Osteocyte (in vitro differentiated cells): ENCODE measurements at regions not wholly inside any gene's neighbourhood (a gene's known extent, or its start where the extent isn't known, plus 50 kb on each side); places are given as distances from the start of the nearest gene placed in this dataset.

Experiments
- DNase-seq: peaks from one replicate; pipeline ENCODE4 v3.0.0; 2021; ENCODE audit warnings: mixed read lengths; ENCODE audit not compliant: unreplicated experiment; ENCODE audit errors: extremely low spot score
- H3K27ac Mint-ChIP-seq: one replicate; pipeline ENCODE4 v1.8.0; 2021; ENCODE audit warnings: mild to moderate bottlenecking, mixed read lengths; ENCODE audit not compliant: unreplicated experiment
- H3K27me3 Mint-ChIP-seq: one replicate; pipeline ENCODE4 v1.8.0; 2021; ENCODE audit warnings: mixed read lengths; ENCODE audit not compliant: unreplicated experiment
- H3K36me3 Mint-ChIP-seq: one replicate; pipeline ENCODE4 v1.8.0; 2021; ENCODE audit warnings: mixed read lengths; ENCODE audit not compliant: unreplicated experiment
- H3K4me1 Mint-ChIP-seq: one replicate; pipeline ENCODE4 v1.8.0; 2021; ENCODE audit warnings: mixed read lengths; ENCODE audit not compliant: unreplicated experiment
- H3K4me3 Mint-ChIP-seq: one replicate; pipeline ENCODE4 v1.8.0; 2021; ENCODE audit warnings: mild to moderate bottlenecking, moderate library complexity, mixed read lengths; ENCODE audit not compliant: unreplicated experiment
- H3K9me3 Mint-ChIP-seq: one replicate; pipeline ENCODE4 v1.8.0; 2021; ENCODE audit warnings: mixed read lengths; ENCODE audit not compliant: unreplicated experiment
- TF ChIP-seq, protein P1 (sequence below): fragments of 200-600 bp; sonication (generic); IDR thresholded peaks from 2 replicates; pipeline ENCODE4 v1.5.0; 2021; ENCODE audit warnings: antibody characterized with exemption, mild to moderate bottlenecking, moderate library complexity

DNA sequence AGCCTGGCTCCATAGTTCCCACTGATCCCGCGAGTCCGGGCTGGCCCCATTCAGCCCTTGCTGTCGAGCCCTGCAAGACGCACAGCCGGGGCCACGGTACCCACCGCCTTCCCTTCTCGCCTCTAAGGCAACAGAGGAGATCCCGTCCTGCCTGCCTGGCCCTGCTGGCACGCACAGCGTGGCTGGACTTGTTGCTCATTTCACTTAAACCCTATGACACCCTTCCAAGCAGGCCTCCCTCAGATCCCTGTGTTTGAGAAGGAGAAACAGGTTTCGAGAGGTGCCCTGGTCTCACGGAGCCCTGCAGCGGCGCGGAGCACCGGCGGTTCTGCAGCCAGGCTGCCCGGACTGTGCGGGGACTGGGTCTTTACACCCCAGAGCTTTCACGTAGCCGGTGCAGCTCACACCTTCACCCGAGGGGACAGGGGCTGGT lies 1048.4 kb downstream of the BRD1 start:
- H3K27ac Mint-ChIP-seq, result no peak overlapping the region
- no peak overlapping the region for H3K4me3 Mint-ChIP-seq
- TF ChIP-seq, protein P1, sequence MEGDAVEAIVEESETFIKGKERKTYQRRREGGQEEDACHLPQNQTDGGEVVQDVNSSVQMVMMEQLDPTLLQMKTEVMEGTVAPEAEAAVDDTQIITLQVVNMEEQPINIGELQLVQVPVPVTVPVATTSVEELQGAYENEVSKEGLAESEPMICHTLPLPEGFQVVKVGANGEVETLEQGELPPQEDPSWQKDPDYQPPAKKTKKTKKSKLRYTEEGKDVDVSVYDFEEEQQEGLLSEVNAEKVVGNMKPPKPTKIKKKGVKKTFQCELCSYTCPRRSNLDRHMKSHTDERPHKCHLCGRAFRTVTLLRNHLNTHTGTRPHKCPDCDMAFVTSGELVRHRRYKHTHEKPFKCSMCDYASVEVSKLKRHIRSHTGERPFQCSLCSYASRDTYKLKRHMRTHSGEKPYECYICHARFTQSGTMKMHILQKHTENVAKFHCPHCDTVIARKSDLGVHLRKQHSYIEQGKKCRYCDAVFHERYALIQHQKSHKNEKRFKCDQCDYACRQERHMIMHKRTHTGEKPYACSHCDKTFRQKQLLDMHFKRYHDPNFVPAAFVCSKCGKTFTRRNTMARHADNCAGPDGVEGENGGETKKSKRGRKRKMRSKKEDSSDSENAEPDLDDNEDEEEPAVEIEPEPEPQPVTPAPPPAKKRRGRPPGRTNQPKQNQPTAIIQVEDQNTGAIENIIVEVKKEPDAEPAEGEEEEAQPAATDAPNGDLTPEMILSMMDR, result no peak
- DNase-seq, result peak; percentile 76
- no peaks in the 10 kb centered on the region for H3K36me3 Mint-ChIP-seq
- H3K27me3 Mint-ChIP-seq, result no peaks in the 10 kb centered on the region
- no peaks in the 10 kb centered on the region for H3K4me1 Mint-ChIP-seq
- H3K9me3 Mint-ChIP-seq, result peaks cover 27% of the 10 kb centered on the region

DNA sequence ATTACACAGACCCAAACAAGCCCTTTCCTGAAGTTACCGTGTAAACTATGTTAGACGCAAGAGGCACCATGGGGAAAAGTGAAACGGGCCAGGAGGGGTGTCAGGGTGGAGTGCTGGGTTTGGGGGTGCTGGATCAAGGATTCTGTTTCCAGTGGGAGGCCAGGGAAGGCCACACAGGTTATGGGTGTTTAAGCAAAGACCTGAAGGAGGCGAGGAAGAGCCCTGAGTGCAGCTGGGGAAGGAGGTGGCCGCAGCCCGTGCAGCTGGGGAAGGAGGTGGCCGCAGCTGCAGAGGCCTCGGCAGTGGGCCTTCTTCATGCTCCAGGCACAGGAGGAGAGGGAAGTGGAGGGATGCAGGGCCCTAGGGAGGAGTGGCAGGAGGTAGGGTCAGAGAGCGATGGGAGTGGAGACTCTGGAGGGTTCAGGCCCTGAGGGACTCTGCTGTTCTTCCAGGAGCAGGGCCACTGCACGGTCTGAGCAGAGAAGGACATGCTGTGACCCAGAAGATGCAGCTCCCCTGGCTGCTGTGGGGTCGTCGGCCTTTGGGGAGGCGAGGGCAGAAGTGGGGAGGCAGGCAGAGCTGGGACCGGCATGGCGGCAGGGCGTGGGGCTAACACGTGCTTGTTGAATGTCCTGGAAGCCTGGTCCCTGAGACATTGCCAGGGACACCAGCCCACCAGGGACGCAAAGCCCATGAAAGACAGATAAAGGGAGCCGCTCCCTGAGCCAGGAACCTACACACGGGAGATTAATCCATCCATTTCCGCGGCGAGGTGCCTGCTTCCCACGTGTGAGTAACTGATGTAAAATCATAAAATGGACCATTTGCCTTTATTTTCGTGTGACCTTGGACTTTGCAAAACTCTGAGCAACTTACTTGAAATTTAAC lies 1049.1 kb downstream of the BRD1 start:
- Mint-ChIP-seq H3K36me3 (no peaks in the 10 kb centered on the region), H3K27ac (no peak overlapping the region), H3K9me3 (peaks cover 32% of the 10 kb centered on the region), H3K4me3 (no peak overlapping the region), H3K27me3 (no peaks in the 10 kb centered on the region), H3K4me1 (no peaks in the 10 kb centered on the region)
- TF ChIP-seq, protein P1, result no peak
- peak; percentile 71 for DNase-seq

DNA sequence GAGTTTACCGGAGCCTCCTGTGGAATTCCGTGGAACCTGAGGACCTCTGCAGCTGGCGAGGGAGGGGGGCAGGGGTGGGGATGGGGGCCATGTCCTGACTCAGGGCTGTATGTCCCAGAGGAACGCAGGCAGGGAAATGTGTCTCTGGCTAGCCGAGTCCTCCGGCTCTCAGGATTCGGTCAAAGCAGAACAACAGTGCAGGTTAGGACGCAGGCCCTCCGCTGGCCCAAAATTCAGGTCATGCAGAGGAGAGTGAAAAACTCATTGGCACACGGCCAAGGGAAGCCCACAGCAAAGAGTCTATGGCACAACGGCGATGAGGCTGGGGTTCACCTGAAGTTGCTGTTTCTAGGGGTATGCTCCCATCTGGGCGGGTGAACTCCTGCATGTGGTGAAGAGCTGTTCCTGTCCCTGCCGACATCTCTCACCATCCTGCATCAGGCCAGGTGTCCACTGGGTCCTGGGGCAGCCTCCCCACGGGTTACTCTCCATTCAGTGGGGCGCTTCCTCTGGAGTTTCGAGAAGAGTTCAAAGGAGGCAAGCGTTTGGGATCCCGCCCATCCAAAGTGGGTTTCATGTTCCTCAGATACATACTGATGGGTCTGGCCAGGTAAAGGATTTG lies 1055.3 kb downstream of the BRD1 start:
- Mint-ChIP-seq H3K36me3 (no peaks in the 10 kb centered on the region), H3K9me3 (peaks cover 44% of the 10 kb centered on the region), H3K4me1 (no peaks in the 10 kb centered on the region), H3K27ac (no peak overlapping the region), H3K4me3 (no peak overlapping the region), H3K27me3 (no peaks in the 10 kb centered on the region)
- TF ChIP-seq, protein P1, result no peak
- DNase-seq, result peak; percentile 73

DNA sequence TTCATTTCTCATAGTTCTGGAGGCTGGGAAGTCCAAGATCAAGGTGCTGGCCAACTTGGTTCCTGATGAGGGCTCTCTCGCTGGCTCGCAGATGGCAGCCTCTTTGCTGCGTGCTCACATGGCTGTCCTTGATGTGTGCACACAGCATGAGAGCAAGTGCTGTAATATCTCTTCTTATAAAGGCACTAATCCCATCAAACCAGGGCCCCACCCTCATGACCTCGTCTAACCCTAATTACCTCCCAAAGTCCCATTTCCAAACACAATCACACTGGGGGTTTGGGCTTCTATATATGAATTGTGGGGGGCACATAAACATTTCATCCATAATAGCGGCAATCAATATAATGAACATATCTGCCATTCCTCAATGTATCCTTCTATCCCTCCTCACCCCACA lies 1062.1 kb downstream of the BRD1 start:
- H3K27ac Mint-ChIP-seq, result no peak overlapping the region
- H3K9me3 Mint-ChIP-seq, result peaks cover 32% of the 10 kb centered on the region
- no peak overlapping the region for H3K4me3 Mint-ChIP-seq
- no peaks in the 10 kb centered on the region for H3K36me3 Mint-ChIP-seq
- no peaks in the 10 kb centered on the region for H3K4me1 Mint-ChIP-seq
- TF ChIP-seq, protein P1, result no peak
- H3K27me3 Mint-ChIP-seq, result no peaks in the 10 kb centered on the region
- no peak for DNase-seq

DNA sequence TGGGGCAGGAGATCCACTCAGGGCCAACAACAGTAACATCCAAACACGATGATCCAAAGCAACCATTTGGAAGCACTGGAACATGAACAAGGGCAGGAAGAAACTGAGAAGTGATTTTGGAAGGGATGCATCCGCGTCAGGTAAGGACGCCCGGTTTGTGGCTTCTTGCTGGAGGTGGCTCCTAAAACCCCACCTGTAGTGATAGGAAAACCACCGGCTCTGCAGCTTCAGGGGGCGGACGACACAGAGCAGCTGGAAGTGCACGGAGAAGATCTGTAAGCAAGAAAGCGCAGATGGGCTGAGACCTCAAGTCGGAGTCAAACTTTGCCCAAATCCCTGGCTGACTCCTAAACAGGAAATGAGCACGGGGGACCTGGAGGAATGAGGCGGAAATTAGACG lies 1066.1 kb downstream of the BRD1 start:
- Mint-ChIP-seq H3K27ac (no peak overlapping the region), H3K36me3 (no peaks in the 10 kb centered on the region), H3K4me1 (no peaks in the 10 kb centered on the region), H3K27me3 (no peaks in the 10 kb centered on the region), H3K9me3 (peaks cover 11% of the 10 kb centered on the region), H3K4me3 (no peak overlapping the region)
- TF ChIP-seq, protein P1, result no peak
- DNase-seq, result peak; percentile 69
